HUES64 (cell line): ENCODE measurements at regions not wholly inside any gene's neighbourhood (a gene's known extent, or its start where the extent isn't known, plus 50 kb on each side); places are given as distances from the start of the nearest gene placed in this dataset.

Experiments used
- H3K27ac ChIP-seq: 2 replicates; pipeline ENCODE4 v1.7.0; 2013; ENCODE audit warnings: low read depth, low read length, inconsistent platforms
- H3K27me3 ChIP-seq: 2 replicates; pipeline ENCODE4 v1.6.1; 2013; ENCODE audit warnings: mild to moderate bottlenecking, low read length; ENCODE audit not compliant: insufficient read depth
- H3K36me3 ChIP-seq: 2 replicates; pipeline ENCODE4 v1.6.1; 2013; ENCODE audit warnings: mild to moderate bottlenecking, low read length; ENCODE audit not compliant: insufficient read depth
- H3K4me1 ChIP-seq: 2 replicates; pipeline ENCODE4 v1.6.1; 2013; ENCODE audit warnings: mild to moderate bottlenecking, low read length, moderate library complexity; ENCODE audit not compliant: insufficient read depth
- H3K4me3 ChIP-seq: 2 replicates; pipeline ENCODE4 v1.5.1; 2013; ENCODE audit warnings: mild to moderate bottlenecking, low read length, moderate library complexity
- H3K9ac ChIP-seq: 2 replicates; pipeline ENCODE4 v1.6.1; 2013; ENCODE audit warnings: mild to moderate bottlenecking, low read depth, low read length
- H3K9me3 ChIP-seq: 2 replicates; pipeline ENCODE4 v1.6.1; 2013; ENCODE audit warnings: low read depth, low read length; ENCODE audit not compliant: insufficient read depth
- WGBS: fragments of 150-250, 120-280 bp; methylation state at CpG from one replicate; pipeline ENCODE4 v1.1.7; 2013; ENCODE audit warnings: missing lambda C conversion rate; 5-methylcytosine and 5-hydroxymethylcytosine counted together

GRCh38 chr12:72082986-72083820 is 144.6 kb downstream of the TPH2 start:
- WGBS: 84% methylated on average over 5 of the region's 5 CpGs
- Histone ChIP-seq H3K9me3 (no peaks in the 10 kb centered on the region), H3K27ac (no peak overlapping the region), H3K9ac (no peak overlapping the region), H3K4me3 (no peak overlapping the region), H3K4me1 (peaks cover 13% of the 10 kb centered on the region), H3K36me3 (no peaks in the 10 kb centered on the region), H3K27me3 (no peaks in the 10 kb centered on the region)

GRCh38 chr12:72084061-72084460 is 145.4 kb downstream of the TPH2 start:
- Histone ChIP-seq H3K27me3 (no peaks in the 10 kb centered on the region), H3K9ac (no peak overlapping the region), H3K4me3 (no peak overlapping the region), H3K36me3 (no peaks in the 10 kb centered on the region), H3K4me1 (peaks cover 13% of the 10 kb centered on the region), H3K27ac (no peak overlapping the region), H3K9me3 (no peaks in the 10 kb centered on the region)
- 0% methylated on average over 1 of the region's 1 CpG for WGBS

GRCh38 chr12:72084880-72085279 is 146.2 kb downstream of the TPH2 start:
- Histone ChIP-seq H3K9me3 (no peaks in the 10 kb centered on the region), H3K9ac (no peak overlapping the region), H3K4me1 (peaks cover 13% of the 10 kb centered on the region), H3K27ac (no peak overlapping the region), H3K27me3 (no peaks in the 10 kb centered on the region), H3K4me3 (no peak overlapping the region), H3K36me3 (no peaks in the 10 kb centered on the region)
- WGBS: 100% methylated on average over 1 of the region's 1 CpG

- Histone ChIP-seq H3K36me3 (no peaks in the 10 kb centered on the region), H3K9me3 (no peaks in the 10 kb centered on the region), H3K27me3 (no peaks in the 10 kb centered on the region), H3K4me1 (no peaks in the 10 kb centered on the region; the same call in 1 of the 2 replicates), H3K27ac (no peak overlapping the region), H3K4me3 (no peak overlapping the region), H3K9ac (no peak overlapping the region)
Measured at GRCh38 chr12:72089678-72090077, 151.0 kb downstream of the TPH2 start.

- Histone ChIP-seq H3K36me3 (no peaks in the 10 kb centered on the region), H3K9ac (no peak overlapping the region), H3K27me3 (no peaks in the 10 kb centered on the region), H3K4me3 (no peak overlapping the region), H3K4me1 (no peaks in the 10 kb centered on the region), H3K27ac (no peak overlapping the region), H3K9me3 (no peaks in the 10 kb centered on the region)
- WGBS: 100% methylated on average over 1 of the region's 2 CpGs
Measured at GRCh38 chr12:72093424-72093823, 154.8 kb downstream of the TPH2 start.

- H3K27ac ChIP-seq: no peak overlapping the region
- no peaks in the 10 kb centered on the region for H3K9me3 ChIP-seq
- no peak overlapping the region for H3K9ac ChIP-seq
- WGBS: 89% methylated on average over 2 of the region's 2 CpGs
- no peaks in the 10 kb centered on the region for H3K27me3 ChIP-seq
- H3K4me3 ChIP-seq: no peak overlapping the region
- no peaks in the 10 kb centered on the region for H3K36me3 ChIP-seq
- no peaks in the 10 kb centered on the region for H3K4me1 ChIP-seq
Measured at GRCh38 chr12:72093930-72094329, 155.3 kb downstream of the TPH2 start.

- no peak overlapping the region for H3K4me3 ChIP-seq
- H3K9ac ChIP-seq: no peak overlapping the region
- H3K36me3 ChIP-seq: no peaks in the 10 kb centered on the region
- H3K27ac ChIP-seq: no peak overlapping the region
- H3K27me3 ChIP-seq: no peaks in the 10 kb centered on the region
- H3K9me3 ChIP-seq: no peaks in the 10 kb centered on the region
- WGBS: 87% methylated on average over 2 of the region's 2 CpGs
- no peaks in the 10 kb centered on the region for H3K4me1 ChIP-seq
Measured at GRCh38 chr12:72094490-72094889, 155.8 kb downstream of the TPH2 start.

GRCh38 chr12:72095025-72095424 is 156.4 kb downstream of the TPH2 start:
- Histone ChIP-seq H3K36me3 (no peaks in the 10 kb centered on the region), H3K4me3 (no peak overlapping the region), H3K9ac (no peak overlapping the region), H3K9me3 (no peaks in the 10 kb centered on the region), H3K27ac (no peak overlapping the region), H3K4me1 (no peaks in the 10 kb centered on the region), H3K27me3 (no peaks in the 10 kb centered on the region)
- WGBS: 80% methylated on average over 1 of the region's 1 CpG

GRCh38 chr12:72098622-72099021 is 160.0 kb downstream of the TPH2 start:
- no peak overlapping the region for H3K4me3 ChIP-seq
- H3K9me3 ChIP-seq: no peaks in the 10 kb centered on the region
- H3K27ac ChIP-seq: no peak overlapping the region
- H3K9ac ChIP-seq: no peak overlapping the region
- 96% methylated on average over 4 of the region's 4 CpGs for WGBS
- H3K27me3 ChIP-seq: no peaks in the 10 kb centered on the region
- H3K4me1 ChIP-seq: no peaks in the 10 kb centered on the region
- H3K36me3 ChIP-seq: no peaks in the 10 kb centered on the region

- Histone ChIP-seq H3K27ac (no peak overlapping the region), H3K9me3 (no peaks in the 10 kb centered on the region), H3K9ac (no peak overlapping the region), H3K4me3 (no peak overlapping the region), H3K4me1 (no peaks in the 10 kb centered on the region), H3K27me3 (no peaks in the 10 kb centered on the region), H3K36me3 (no peaks in the 10 kb centered on the region)
- WGBS: 97% methylated on average over 1 of the region's 2 CpGs
Measured at GRCh38 chr12:72100854-72101253, 162.2 kb downstream of the TPH2 start.

- Histone ChIP-seq H3K27ac (no peak overlapping the region), H3K4me1 (no peaks in the 10 kb centered on the region), H3K9me3 (no peaks in the 10 kb centered on the region), H3K27me3 (no peaks in the 10 kb centered on the region), H3K4me3 (no peak overlapping the region), H3K9ac (no peak overlapping the region), H3K36me3 (no peaks in the 10 kb centered on the region)
- WGBS: 79% methylated on average over 3 of the region's 3 CpGs
Measured at GRCh38 chr12:72102150-72102549, 163.5 kb downstream of the TPH2 start.

GRCh38 chr12:72105849-72106248 is 166.3 kb upstream of the TRHDE start:
- Histone ChIP-seq H3K36me3 (no peaks in the 10 kb centered on the region), H3K9me3 (no peaks in the 10 kb centered on the region), H3K27ac (no peak overlapping the region), H3K4me3 (no peak overlapping the region), H3K4me1 (peaks cover 24% of the 10 kb centered on the region), H3K9ac (no peak overlapping the region), H3K27me3 (no peaks in the 10 kb centered on the region)
